Adrenal gland (tissue), 5 donors: ENCODE measurements at regions not wholly inside any gene's neighbourhood (a gene's known extent, or its start where the extent isn't known, plus 50 kb on each side); places are given as distances from the start of the nearest gene placed in this dataset.

Experiments used
- CTCF ChIP-seq, 6 experiments: fragments of 450-650 bp in 4 of 6; fragments of 200-600 bp in 2 of 6; sonication (generic) in 1 of 6; IDR thresholded peaks; 1 replicate in 5 of 6; 2 replicates in 1 of 6; pipeline versions ENCODE4 v1.5.1 to v1.8.0; 2016 to 2021; ENCODE audit warnings: antibody characterized with exemption in 6 of 6, mild to moderate bottlenecking in 2 of 6, moderate library complexity in 1 of 6
- POLR2A ChIP-seq, 2 donors: fragments of 450-650 bp; IDR thresholded peaks; one replicate each; pipeline ENCODE4 v1.6.1; 2017; ENCODE audit warnings: antibody characterized with exemption in 2 of 2, mild to moderate bottlenecking in 2 of 2, moderate library complexity in 1 of 2
- donor health status: DM: no; HTN: no; CAD: no.

GRCh38 chr12:90181216-90181615, 472.6 kb upstream of the ATP2B1 start:
- no peak for TF ChIP-seq CTCF (IDR thresholded peaks at IDR 0.05)
- TF ChIP-seq POLR2A (IDR thresholded peaks at IDR 0.05), result no peak
